HG03432 (cell line): ENCODE measurements at regions not wholly inside any gene's neighbourhood (a gene's known extent, or its start where the extent isn't known, plus 50 kb on each side); places are given as distances from the start of the nearest gene placed in this dataset.
"Not testable (repeated sequence)": the region's sequence is repeated elsewhere in the genome, so short reads cannot be mapped to it uniquely, and the experiment has no call there.

Experiments used
- ATAC-seq: cut with Tn5 transposase; IDR thresholded peaks from one replicate; pipeline ENCODE4 v1.9.1; 2021; ENCODE audit warnings: mild to moderate bottlenecking, moderate library complexity; ENCODE audit not compliant: unreplicated experiment

GRCh38 chr7:116371536-116371935 lies 128.0 kb upstream of the CAV2 start:
- not testable (repeated sequence) for ATAC-seq

GRCh38 chr7:116373229-116373628 lies 126.3 kb upstream of the CAV2 start:
- not testable (repeated sequence) for ATAC-seq

- no peak for ATAC-seq
Measured at GRCh38 chr7:116377721-116378120, 121.8 kb upstream of the CAV2 start.

- no peak for ATAC-seq
Measured at GRCh38 chr7:116380025-116380424, 119.5 kb upstream of the CAV2 start.

GRCh38 chr7:116382375-116382774 lies 117.2 kb upstream of the CAV2 start:
- ATAC-seq: no peak

- no peak for ATAC-seq
Measured at GRCh38 chr7:116384936-116385635, 114.5 kb upstream of the CAV2 start.

- ATAC-seq: no peak
Measured at GRCh38 chr7:116386674-116387073, 112.9 kb upstream of the CAV2 start.

- no peak for ATAC-seq
Measured at GRCh38 chr7:116390363-116390762, 109.2 kb upstream of the CAV2 start.

GRCh38 chr7:116392806-116393205 lies 106.7 kb upstream of the CAV2 start:
- no peak for ATAC-seq

- ATAC-seq: no peak
Measured at GRCh38 chr7:116393654-116394053, 105.9 kb upstream of the CAV2 start.

- ATAC-seq: no peak
Measured at GRCh38 chr7:116394106-116394505, 105.4 kb upstream of the CAV2 start.

- ATAC-seq: no peak
Measured at GRCh38 chr7:116395141-116395791, 104.3 kb upstream of the CAV2 start.

GRCh38 chr7:116398672-116399071 lies 100.9 kb upstream of the CAV2 start:
- ATAC-seq: no peak

GRCh38 chr7:116399819-116400218 lies 99.7 kb upstream of the CAV2 start:
- ATAC-seq: no peak

- ATAC-seq: peak; percentile 40
Measured at GRCh38 chr7:116400522-116400921, 99.0 kb upstream of the CAV2 start.

GRCh38 chr7:116401711-116402110 lies 97.8 kb upstream of the CAV2 start:
- no peak for ATAC-seq

GRCh38 chr7:116403265-116403664 lies 96.3 kb upstream of the CAV2 start:
- no peak for ATAC-seq

- no peak for ATAC-seq
Measured at GRCh38 chr7:116404389-116404788, 95.1 kb upstream of the CAV2 start.

- ATAC-seq: no peak
Measured at GRCh38 chr7:116405810-116406209, 93.7 kb upstream of the CAV2 start.

- no peak for ATAC-seq
Measured at GRCh38 chr7:116407165-116407564, 92.4 kb upstream of the CAV2 start.

- no peak for ATAC-seq
Measured at GRCh38 chr7:116408166-116408565, 91.4 kb upstream of the CAV2 start.

GRCh38 chr7:116408831-116409453 lies 90.6 kb upstream of the CAV2 start:
- ATAC-seq: not testable (repeated sequence)
